Activated CD4-positive, alpha-beta T cell treated with anti-CD3 and anti-CD28 coated beads for 24 hours (primary cell): ENCODE measurements at regions not wholly inside any gene's neighbourhood (a gene's known extent, or its start where the extent isn't known, plus 50 kb on each side); places are given as distances from the start of the nearest gene placed in this dataset.

Source experiments
- DNase-seq, 2 donors: peaks; one replicate each; pipeline ENCODE4 v3.0.0-alpha.2; 2020; ENCODE audit warnings: low read depth in 2 of 2

- DNase-seq = no peak
These were observed 270.0 kb upstream of the TLE4 start for GRCh38 chr9:79301551-79302391.

- DNase-seq = no peak
These were observed 269.2 kb upstream of the TLE4 start for GRCh38 chr9:79302569-79302968.

GRCh38 chr9:79308012-79308411 lies 263.8 kb upstream of the TLE4 start:
- DNase-seq = no peak

- DNase-seq = no peak
These were observed 258.9 kb upstream of the TLE4 start for GRCh38 chr9:79312686-79313421.

GRCh38 chr9:79325501-79325900 lies 246.3 kb upstream of the TLE4 start:
- DNase-seq = no peak

- DNase-seq = no peak
These were observed 241.9 kb upstream of the TLE4 start for GRCh38 chr9:79329861-79330260.

- DNase-seq = no peak
These were observed 237.8 kb upstream of the TLE4 start for GRCh38 chr9:79334001-79334400.

GRCh38 chr9:79334711-79335110 lies 237.1 kb upstream of the TLE4 start:
- no peak for DNase-seq

- no peak for DNase-seq
These were observed 235.8 kb upstream of the TLE4 start for GRCh38 chr9:79335987-79336386.

- no peak for DNase-seq
These were observed 230.2 kb upstream of the TLE4 start for GRCh38 chr9:79341561-79341960.

- DNase-seq = no peak
These were observed 225.3 kb upstream of the TLE4 start for GRCh38 chr9:79346350-79347020.

- DNase-seq = no peak
These were observed 219.4 kb upstream of the TLE4 start for GRCh38 chr9:79352322-79352721.

- DNase-seq = no peak
These were observed 217.8 kb upstream of the TLE4 start for GRCh38 chr9:79353856-79354520.

GRCh38 chr9:79357194-79357593 lies 214.6 kb upstream of the TLE4 start:
- no peak for DNase-seq

GRCh38 chr9:79357616-79358015 lies 214.1 kb upstream of the TLE4 start:
- no peak for DNase-seq

- DNase-seq = no peak
These were observed 211.1 kb upstream of the TLE4 start for GRCh38 chr9:79360387-79361347.

- DNase-seq = no peak
These were observed 209.4 kb upstream of the TLE4 start for GRCh38 chr9:79362100-79363081.

GRCh38 chr9:79369676-79370075 lies 202.1 kb upstream of the TLE4 start:
- no peak for DNase-seq

- DNase-seq = no peak
These were observed 200.5 kb upstream of the TLE4 start for GRCh38 chr9:79371301-79371700.
